ENCODE measurements at regions not wholly inside any gene's neighbourhood (a gene's known extent, or its start where the extent isn't known, plus 50 kb on each side); places are given as distances from the start of the nearest gene placed in this dataset.

GRCh38 chr7:136066304-136067143, 89.4 kb upstream of the MTPN start:
- no peaks in the 10 kb centered on the region for H3K9me3 ChIP-seq (ENCODE audit: control insufficient read depth in 4 of 4, low read length in 3 of 4)
- no peaks in the 10 kb centered on the region for H3K27me3 ChIP-seq (ENCODE audit: control insufficient read depth in 4 of 4, insufficient read depth in 4 of 4, low read length in 3 of 4)
- no peak overlapping the region for H3K4me3 ChIP-seq (ENCODE audit: low read depth in 1 of 3, low read length in 3 of 3)
- H3K4me1 ChIP-seq (ENCODE audit: control insufficient read depth in 4 of 4, insufficient read depth in 4 of 4, low read length in 3 of 4), result no peaks in the 10 kb centered on the region
- H3K36me3 ChIP-seq (ENCODE audit: control insufficient read depth in 4 of 4, insufficient read depth in 3 of 4, low read depth in 1 of 4, low read length in 3 of 4), result no peaks in the 10 kb centered on the region
- WGBS, result 90% methylated on average over 16 of the region's 16 CpGs
- TF ChIP-seq, protein P1, sequence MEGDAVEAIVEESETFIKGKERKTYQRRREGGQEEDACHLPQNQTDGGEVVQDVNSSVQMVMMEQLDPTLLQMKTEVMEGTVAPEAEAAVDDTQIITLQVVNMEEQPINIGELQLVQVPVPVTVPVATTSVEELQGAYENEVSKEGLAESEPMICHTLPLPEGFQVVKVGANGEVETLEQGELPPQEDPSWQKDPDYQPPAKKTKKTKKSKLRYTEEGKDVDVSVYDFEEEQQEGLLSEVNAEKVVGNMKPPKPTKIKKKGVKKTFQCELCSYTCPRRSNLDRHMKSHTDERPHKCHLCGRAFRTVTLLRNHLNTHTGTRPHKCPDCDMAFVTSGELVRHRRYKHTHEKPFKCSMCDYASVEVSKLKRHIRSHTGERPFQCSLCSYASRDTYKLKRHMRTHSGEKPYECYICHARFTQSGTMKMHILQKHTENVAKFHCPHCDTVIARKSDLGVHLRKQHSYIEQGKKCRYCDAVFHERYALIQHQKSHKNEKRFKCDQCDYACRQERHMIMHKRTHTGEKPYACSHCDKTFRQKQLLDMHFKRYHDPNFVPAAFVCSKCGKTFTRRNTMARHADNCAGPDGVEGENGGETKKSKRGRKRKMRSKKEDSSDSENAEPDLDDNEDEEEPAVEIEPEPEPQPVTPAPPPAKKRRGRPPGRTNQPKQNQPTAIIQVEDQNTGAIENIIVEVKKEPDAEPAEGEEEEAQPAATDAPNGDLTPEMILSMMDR (IDR thresholded peaks at IDR 0.05; ENCODE audit: low read depth, low read length, missing input control), result no peak
- no peak for TF ChIP-seq SP1 (IDR thresholded peaks at IDR 0.05)
- TF ChIP-seq EGR1 (IDR thresholded peaks at IDR 0.05; ENCODE audit: low read depth in 2 of 2), result no peak
- no peak for TF ChIP-seq YY1 (IDR thresholded peaks at IDR 0.05)
- no peak for TF ChIP-seq RXRA (IDR thresholded peaks at IDR 0.05)
- H3K9ac ChIP-seq (ENCODE audit: low read depth in 1 of 2, low read length in 2 of 2), result no peak overlapping the region
- H3K27ac ChIP-seq (ENCODE audit: low read depth in 1 of 2, low read length in 2 of 2), result no peak overlapping the region
- DNase-seq (ENCODE audit: low spot score), result no peak

GRCh38 chr7:136064627-136065237, 87.6 kb upstream of the MTPN start:
- TF ChIP-seq HNF4G (IDR thresholded peaks at IDR 0.05) (no peak), JUND (IDR thresholded peaks at IDR 0.05) (no peak), RXRA (IDR thresholded peaks at IDR 0.05) (no peak), FOXA2 (IDR thresholded peaks at IDR 0.05) (no peak), EGR1 (IDR thresholded peaks at IDR 0.05; ENCODE audit: low read depth in 2 of 2) (no peak), ZBTB33 (IDR thresholded peaks at IDR 0.05) (no peak), FOXA1 (IDR thresholded peaks at IDR 0.05) (no peak), YY1 (IDR thresholded peaks at IDR 0.05) (no peak), HNF4A (conservative IDR thresholded peaks at IDR 0.05) (no peak), ATF3 (IDR thresholded peaks at IDR 0.05) (no peak), REST (IDR thresholded peaks at IDR 0.05) (no peak), TAF1 (conservative IDR thresholded peaks at IDR 0.05) (no peak)
- TF ChIP-seq, protein P2, sequence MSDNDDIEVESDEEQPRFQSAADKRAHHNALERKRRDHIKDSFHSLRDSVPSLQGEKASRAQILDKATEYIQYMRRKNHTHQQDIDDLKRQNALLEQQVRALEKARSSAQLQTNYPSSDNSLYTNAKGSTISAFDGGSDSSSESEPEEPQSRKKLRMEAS (IDR thresholded peaks at IDR 0.05), result no peak
- TF ChIP-seq, protein P1 (IDR thresholded peaks at IDR 0.05; ENCODE audit: low read depth, low read length, missing input control), result no peak
- no peaks in the 10 kb centered on the region for H3K27me3 ChIP-seq (ENCODE audit: control insufficient read depth in 4 of 4, insufficient read depth in 4 of 4, low read length in 3 of 4)
- no peak overlapping the region for H3K27ac ChIP-seq (ENCODE audit: low read depth in 1 of 2, low read length in 2 of 2)
- no peaks in the 10 kb centered on the region for H3K4me1 ChIP-seq (ENCODE audit: control insufficient read depth in 4 of 4, insufficient read depth in 4 of 4, low read length in 3 of 4)
- no peak overlapping the region for H3K9ac ChIP-seq (ENCODE audit: low read depth in 1 of 2, low read length in 2 of 2)
- no peaks in the 10 kb centered on the region for H3K9me3 ChIP-seq (ENCODE audit: control insufficient read depth in 4 of 4, low read length in 3 of 4)
- H3K4me3 ChIP-seq (ENCODE audit: low read depth in 1 of 3, low read length in 3 of 3), result no peak overlapping the region
- no peaks in the 10 kb centered on the region for H3K36me3 ChIP-seq (ENCODE audit: control insufficient read depth in 4 of 4, insufficient read depth in 3 of 4, low read depth in 1 of 4, low read length in 3 of 4)
- no peak for DNase-seq (ENCODE audit: low spot score)

Measured in liver (tissue), 8 donors.